ENCODE measurements at regions not wholly inside any gene's neighbourhood (a gene's known extent, or its start where the extent isn't known, plus 50 kb on each side); places are given as distances from the start of the nearest gene placed in this dataset.

DNA sequence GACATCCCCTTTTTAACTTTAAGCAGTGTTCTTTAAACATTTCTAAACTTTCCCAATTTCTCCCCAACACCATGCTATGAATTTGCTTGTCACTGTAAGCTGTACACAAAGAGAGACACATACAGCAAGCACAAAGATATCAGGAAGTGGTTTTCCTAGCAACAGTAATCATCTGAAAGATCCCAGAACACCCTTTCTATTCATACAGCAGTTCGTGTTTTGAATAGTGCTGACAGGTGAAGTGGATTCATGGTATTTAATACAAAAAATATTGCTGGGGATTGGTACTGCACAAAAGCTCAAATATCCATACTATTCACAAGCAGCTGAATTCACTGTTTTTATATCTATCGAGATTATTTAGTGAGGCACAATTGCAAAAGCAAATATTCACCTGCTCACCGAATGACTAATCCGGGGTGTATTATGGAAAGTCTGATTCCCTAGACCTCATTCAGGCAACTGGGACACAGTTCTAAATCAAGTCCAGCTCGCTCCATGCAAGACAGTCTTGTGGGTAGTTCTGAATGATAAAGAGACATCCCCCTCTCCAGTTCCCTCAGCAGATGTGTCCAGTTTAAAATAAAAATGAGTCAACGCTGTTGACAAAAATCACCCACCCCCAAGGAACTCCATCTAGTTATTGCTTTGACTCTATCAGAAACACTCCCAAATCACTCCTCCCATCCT lies 107.1 kb upstream of the TSHZ2 start:
- H4K20me1 ChIP-seq (ENCODE audit: insufficient read depth, low read length) = no peaks in the 10 kb centered on the region
- H3K36me3 ChIP-seq (replicated peaks; ENCODE audit: insufficient read depth, low read length) = no peaks in the 10 kb centered on the region
- no peaks in the 10 kb centered on the region for H3K79me2 ChIP-seq (ENCODE audit: low read length)
- DNase-seq = no peak
- no peaks in the 10 kb centered on the region for H3K9me2 ChIP-seq (replicated peaks; ENCODE audit: insufficient read depth, low read length)
- H3K4me1 ChIP-seq (ENCODE audit: low read length) = no peaks in the 10 kb centered on the region
- H3K4me2 ChIP-seq (ENCODE audit: low read depth, low read length) = no peak overlapping the region
- H3K9ac ChIP-seq (ENCODE audit: low read length) = no peak overlapping the region
- H3K27me3 ChIP-seq (replicated peaks; ENCODE audit: insufficient read depth, low read length) = no peaks in the 10 kb centered on the region
- H2AFZ ChIP-seq (ENCODE audit: low read length) = no peak overlapping the region
- no peak overlapping the region for H3K27ac ChIP-seq (ENCODE audit: low read length)
- no peak for TF ChIP-seq EZH2phosphoT487 (IDR thresholded peaks at IDR 0.05; ENCODE audit: low read length)
- no peak for TF ChIP-seq EZH2 (optimal IDR thresholded peaks at IDR 0.05; ENCODE audit: low read depth, low read length)
- TF ChIP-seq CTCF (IDR thresholded peaks at IDR 0.05; ENCODE audit: low read length) = no peak
- H3K9me3 ChIP-seq (replicated peaks; ENCODE audit: insufficient read depth, low read length) = no peaks in the 10 kb centered on the region
- no peaks in the 10 kb centered on the region for H3F3A ChIP-seq (ENCODE audit: insufficient read depth, low read length)
- no peak overlapping the region for H3K4me3 ChIP-seq (ENCODE audit: low read length)

- TF ChIP-seq EZH2phosphoT487 (IDR thresholded peaks at IDR 0.05; ENCODE audit: low read length) = no peak
- Histone ChIP-seq H4K20me1 (ENCODE audit: insufficient read depth, low read length) (no peaks in the 10 kb centered on the region), H3K9me3 (replicated peaks; ENCODE audit: insufficient read depth, low read length) (no peaks in the 10 kb centered on the region), H2AFZ (ENCODE audit: low read length) (no peak overlapping the region), H3K4me2 (ENCODE audit: low read depth, low read length) (no peak overlapping the region), H3K4me1 (ENCODE audit: low read length) (no peaks in the 10 kb centered on the region), H3K36me3 (replicated peaks; ENCODE audit: insufficient read depth, low read length) (no peaks in the 10 kb centered on the region), H3F3A (ENCODE audit: insufficient read depth, low read length) (no peaks in the 10 kb centered on the region), H3K79me2 (ENCODE audit: low read length) (no peaks in the 10 kb centered on the region), H3K9ac (ENCODE audit: low read length) (no peak overlapping the region), H3K9me2 (replicated peaks; ENCODE audit: insufficient read depth, low read length) (no peaks in the 10 kb centered on the region), H3K27ac (ENCODE audit: low read length) (no peak overlapping the region), H3K4me3 (ENCODE audit: low read length) (no peak overlapping the region), H3K27me3 (replicated peaks; ENCODE audit: insufficient read depth, low read length) (no peaks in the 10 kb centered on the region)
- DNase-seq = no peak
Observed at GRCh38 chr20:52859156-52859876, 112.8 kb upstream of the TSHZ2 start.

GRCh38 chr20:52852714-52853113 lies 119.4 kb upstream of the TSHZ2 start:
- no peaks in the 10 kb centered on the region for H3K9me2 ChIP-seq (replicated peaks; ENCODE audit: insufficient read depth, low read length)
- TF ChIP-seq EZH2phosphoT487 (IDR thresholded peaks at IDR 0.05; ENCODE audit: low read length) = no peak
- no peak for TF ChIP-seq EZH2 (optimal IDR thresholded peaks at IDR 0.05; ENCODE audit: low read depth, low read length)
- TF ChIP-seq CTCF (IDR thresholded peaks at IDR 0.05; ENCODE audit: low read length) = no peak

More at GRCh38 chr20:52852714-52853113, 119.4 kb upstream of the TSHZ2 start:
- Histone ChIP-seq H3K9me3 (replicated peaks; ENCODE audit: insufficient read depth, low read length) (no peaks in the 10 kb centered on the region), H4K20me1 (ENCODE audit: insufficient read depth, low read length) (no peaks in the 10 kb centered on the region), H3K79me2 (ENCODE audit: low read length) (no peaks in the 10 kb centered on the region), H3K4me3 (ENCODE audit: low read length) (no peak overlapping the region), H3F3A (ENCODE audit: insufficient read depth, low read length) (no peaks in the 10 kb centered on the region), H3K36me3 (replicated peaks; ENCODE audit: insufficient read depth, low read length) (no peaks in the 10 kb centered on the region), H3K27ac (ENCODE audit: low read length) (no peak overlapping the region), H3K4me1 (ENCODE audit: low read length) (no peaks in the 10 kb centered on the region), H2AFZ (ENCODE audit: low read length) (no peak overlapping the region), H3K27me3 (replicated peaks; ENCODE audit: insufficient read depth, low read length) (no peaks in the 10 kb centered on the region), H3K9ac (ENCODE audit: low read length) (no peak overlapping the region), H3K4me2 (ENCODE audit: low read depth, low read length) (no peak overlapping the region)
- no peak for DNase-seq

All from MM.1S (cell line).